HK-2 (cell line): ENCODE measurements at regions not wholly inside any gene's neighbourhood (a gene's known extent, or its start where the extent isn't known, plus 50 kb on each side); places are given as distances from the start of the nearest gene placed in this dataset.

Experiments
- DNase-seq: peaks from one replicate; pipeline ENCODE4 v3.0.0-alpha.2; 2018; ENCODE audit not compliant: unreplicated experiment

GRCh38 chr10:10891124-10892082 is 126.3 kb upstream of the CELF2 start:
- no peak for DNase-seq

GRCh38 chr10:10892290-10892875 is 125.3 kb upstream of the CELF2 start:
- DNase-seq = no peak

GRCh38 chr10:10897400-10897799 is 120.3 kb upstream of the CELF2 start:
- no peak for DNase-seq

DNA sequence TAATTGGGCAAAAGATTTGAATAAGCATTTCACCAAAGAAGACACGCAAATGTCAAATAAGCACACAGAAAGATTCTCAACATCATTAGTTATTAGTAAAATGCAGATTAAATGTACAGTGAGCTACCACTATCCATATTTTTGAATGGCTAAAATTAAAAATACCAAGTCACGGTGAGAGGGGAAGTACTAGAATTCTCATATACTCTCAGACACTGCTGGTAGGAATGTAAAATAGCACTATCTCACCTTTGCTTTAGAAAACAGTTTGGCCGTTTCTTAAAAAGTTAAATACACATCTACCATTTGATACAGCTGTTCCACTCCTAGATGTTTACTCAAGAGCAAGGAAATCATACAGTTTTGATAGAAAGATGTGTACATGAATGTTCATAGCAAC is 115.8 kb upstream of the CELF2 start:
- no peak for DNase-seq

DNA sequence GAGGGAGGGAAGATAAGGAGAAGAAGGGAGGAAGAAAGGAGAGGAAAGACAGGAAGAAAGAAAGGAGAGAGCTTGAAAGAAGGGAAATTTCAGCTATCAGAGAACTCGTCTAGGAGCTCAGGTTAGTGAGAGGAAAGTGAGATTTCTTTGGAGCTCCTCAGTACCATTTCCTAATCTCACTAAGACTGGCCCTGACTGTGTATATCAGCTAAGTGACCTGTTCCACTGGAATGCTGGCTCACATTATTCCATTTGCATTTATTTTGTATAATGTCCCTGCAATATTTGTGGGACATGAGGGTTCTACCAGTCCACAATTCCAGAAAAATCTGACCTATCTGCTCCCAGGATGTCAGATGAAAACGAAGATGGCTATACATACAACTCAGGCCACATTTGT is 114.7 kb upstream of the CELF2 start:
- DNase-seq = no peak

DNA sequence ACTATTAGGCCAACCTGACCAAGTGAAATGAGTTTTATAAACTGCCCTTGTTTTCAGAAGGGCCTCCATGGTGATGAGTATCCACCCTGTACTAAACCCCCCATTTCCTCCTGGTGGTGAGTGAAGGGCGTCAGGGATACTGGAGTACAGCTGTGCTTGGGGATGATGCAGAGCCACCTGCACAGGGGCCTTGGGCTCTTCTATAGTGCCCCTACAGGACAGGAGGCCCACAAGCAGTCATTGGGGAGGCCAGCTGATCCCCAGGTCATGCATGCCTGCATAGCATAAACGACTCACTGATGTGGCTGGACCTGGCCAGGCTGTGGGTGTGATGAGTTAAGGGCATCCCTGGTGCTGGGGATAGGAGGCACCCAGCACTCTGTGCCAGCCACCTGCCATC is 114.1 kb upstream of the CELF2 start:
- no peak for DNase-seq

DNA sequence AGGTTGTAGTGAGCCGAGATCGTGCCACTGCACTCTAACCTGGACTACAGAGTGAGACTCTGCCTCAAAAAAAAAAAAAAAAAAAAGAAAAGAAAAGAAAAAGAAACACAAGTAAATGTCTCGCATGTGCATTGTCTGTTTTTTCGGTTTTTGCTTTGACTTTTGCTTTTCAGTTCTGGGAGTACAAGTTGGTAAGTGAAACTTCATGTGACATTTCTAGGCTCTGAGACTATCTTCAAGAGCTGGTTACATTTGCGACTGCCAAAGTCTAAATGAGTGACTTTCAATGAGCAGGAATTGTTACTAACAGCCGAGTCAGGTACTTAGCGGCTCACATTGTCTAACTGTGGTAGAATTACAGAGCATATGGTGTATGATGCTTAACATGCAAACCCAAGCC is 107.0 kb upstream of the CELF2 start:
- DNase-seq = no peak

DNA sequence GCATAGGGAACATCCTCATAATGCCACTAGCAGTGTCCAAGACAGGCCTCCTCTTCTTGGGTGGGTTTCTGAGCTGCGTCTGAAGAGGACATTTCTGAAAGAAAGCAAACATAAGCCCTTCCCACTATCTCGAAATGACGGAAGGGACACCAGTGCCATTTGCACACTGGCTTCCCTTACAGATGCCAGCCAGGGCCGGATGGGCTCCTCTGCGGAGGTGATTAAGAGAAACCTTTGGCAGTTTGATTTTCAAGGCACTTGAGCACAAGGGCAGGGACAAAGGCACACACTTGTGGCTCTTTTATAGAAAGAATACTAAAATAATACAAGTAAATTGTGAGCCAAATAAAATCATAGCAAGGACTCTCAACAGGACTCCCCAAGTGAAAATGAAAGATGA is 106.6 kb upstream of the CELF2 start:
- peak; percentile 9 for DNase-seq

DNA sequence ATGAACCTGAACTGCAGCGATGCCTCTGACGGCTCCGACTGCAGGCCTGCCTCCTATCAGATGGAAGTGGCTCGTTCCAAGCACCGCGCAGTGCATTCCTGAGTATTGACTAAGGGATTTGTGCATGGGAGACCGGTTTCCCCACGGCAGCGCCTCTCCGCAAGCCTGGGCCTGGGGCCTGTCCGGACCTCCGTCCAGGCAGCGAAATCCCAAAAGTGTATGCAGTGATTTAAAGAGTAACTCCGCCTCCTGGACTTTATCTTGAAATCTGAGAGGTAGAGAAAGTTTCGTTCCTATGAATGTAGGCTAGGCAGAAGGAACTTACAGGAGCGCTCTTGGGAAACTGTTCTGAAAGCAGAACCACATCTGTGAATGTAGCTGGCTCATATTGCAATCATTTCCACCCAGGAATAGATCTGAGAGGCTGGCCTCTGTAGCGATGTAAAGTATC is 106.2 kb upstream of the CELF2 start:
- peak; percentile 73 for DNase-seq

GRCh38 chr10:10914144-10914543 is 103.5 kb upstream of the CELF2 start:
- DNase-seq = no peak

DNA sequence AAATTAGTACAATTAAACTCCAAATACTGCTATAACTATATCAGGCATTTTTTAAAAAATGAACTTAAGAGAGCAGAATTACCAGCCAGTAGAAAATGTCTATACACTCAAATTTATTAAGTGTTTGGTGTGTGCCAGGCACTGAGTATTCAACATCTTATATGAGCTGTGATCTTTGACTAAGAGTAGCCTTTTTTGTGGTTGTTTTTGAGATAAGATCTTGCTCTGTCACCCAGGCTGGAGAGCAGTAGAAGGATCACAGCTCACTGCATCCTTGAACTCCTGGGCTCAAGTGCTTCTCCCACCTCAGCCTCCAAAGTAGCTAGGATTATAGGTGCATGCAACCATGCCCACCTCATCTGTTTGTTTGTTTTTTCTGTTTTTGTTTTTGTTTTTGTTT is 102.5 kb upstream of the CELF2 start:
- DNase-seq = no peak

DNA sequence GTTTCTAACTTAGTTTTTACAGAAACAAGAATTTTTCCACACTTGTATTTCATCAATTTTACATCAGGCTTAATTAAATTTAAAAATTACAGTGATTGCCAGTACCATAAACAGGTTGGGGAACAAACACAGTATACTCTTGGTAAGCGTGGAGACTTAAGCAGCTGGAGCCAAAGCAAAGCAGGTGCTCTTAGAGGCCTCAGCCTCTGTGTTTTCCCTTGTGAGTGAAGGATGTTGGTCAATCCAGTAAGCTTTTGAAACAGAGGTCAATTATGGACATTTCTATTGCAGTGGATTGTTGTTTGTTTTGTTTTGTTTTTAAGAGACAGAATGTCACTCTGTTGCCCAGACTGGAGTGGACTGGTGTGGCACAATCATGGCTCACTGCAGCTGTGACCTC is 100.6 kb upstream of the CELF2 start:
- no peak for DNase-seq

DNA sequence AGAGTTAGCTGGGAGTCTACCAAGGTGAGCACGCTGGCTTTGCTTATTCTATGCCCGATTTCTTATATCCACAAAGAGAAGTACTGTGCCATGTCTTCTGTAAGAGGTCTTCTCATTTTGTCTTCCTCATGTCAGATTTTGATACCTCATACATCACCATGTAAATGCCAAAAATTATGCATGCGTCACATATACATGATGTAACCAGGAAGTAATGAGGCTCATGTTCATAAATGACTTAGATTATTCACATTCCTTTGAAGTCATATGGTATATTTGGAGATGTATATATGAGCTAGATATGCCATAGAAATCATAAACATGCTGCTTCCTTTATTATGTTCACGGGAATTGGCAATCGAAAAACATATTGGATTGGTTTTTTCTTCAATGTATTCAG is 97.7 kb upstream of the CELF2 start:
- no peak for DNase-seq

DNA sequence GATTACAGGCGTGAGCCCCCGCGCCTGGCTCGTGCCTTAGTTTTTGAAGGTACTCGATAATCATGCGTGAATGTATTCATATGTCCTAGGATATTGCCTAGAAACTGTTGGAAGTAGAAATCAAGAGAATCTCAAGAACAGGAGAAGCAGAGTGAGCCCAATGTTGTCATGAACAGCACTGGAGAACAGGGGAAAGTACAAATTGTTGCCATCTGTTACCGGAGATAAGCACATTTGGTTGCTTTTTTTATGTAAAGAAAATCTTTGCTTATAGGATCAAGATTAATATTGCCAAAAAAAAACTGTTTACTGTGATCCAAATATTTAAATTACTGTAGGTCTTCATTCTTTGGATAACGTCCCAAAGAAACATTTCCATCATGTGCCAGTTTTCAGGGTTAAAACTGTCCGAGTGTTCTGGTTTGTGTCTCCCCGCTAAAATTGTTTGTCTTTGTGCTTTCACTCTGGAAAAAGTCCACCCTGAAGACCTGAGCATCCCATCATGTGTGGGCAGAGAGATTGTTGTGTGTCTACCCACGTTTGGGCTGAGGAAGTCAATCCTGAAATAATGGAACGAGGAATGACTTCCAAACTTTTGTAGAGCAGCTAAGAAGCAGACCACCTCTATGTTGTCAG is 95.7 kb upstream of the CELF2 start:
- DNase-seq = no peak

DNA sequence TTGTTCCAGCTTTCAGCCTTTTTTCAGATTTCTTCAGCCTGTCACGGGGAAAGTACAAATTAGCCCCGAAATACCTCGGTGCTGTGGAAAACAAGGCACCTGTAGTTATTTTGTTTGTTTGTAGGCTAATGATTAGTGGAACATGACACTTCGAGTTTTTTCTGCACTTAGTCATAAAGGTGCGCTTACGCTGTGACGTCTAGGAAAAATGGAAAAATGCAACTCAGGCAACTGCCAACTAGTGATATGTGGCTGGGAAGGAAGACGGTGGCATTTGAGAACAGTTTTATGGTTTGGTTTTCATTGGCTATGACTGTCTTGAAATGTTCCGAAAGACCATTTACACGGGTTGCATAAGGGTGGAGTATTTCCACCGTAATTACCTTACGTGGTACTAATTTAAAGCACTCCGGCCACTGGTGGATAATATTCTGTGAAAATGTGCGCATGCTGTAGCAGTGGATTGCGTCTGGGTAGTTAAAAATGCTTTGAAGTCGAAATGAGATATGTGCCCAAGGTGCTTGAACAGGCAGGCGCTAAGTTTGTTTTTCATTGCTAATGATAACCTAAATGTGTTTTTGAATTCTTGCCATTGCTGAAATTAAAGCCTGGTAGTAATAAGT is 94.5 kb upstream of the CELF2 start:
- DNase-seq = no peak

DNA sequence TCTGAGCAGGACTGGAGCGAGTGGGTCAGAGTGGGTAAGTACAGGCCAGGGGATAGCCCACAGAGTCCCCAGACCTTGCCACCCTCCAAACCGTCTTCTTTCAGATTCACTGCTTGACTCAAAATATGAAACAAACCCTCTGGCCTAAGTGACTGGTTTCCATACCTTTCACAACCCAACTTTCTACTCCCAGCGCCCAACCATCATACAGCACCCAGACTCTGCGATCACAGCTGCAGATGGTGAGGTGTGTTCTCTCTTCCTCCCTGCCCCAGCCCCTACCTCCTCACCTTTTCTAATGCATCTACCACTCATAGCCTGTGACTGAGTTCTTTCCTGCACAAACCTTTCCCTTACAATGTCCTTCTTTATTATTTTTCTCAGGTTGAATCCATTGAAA is 92.0 kb upstream of the CELF2 start:
- DNase-seq = no peak

- no peak for DNase-seq
Measured at GRCh38 chr10:10927608-10928007, 90.1 kb upstream of the CELF2 start.

DNA sequence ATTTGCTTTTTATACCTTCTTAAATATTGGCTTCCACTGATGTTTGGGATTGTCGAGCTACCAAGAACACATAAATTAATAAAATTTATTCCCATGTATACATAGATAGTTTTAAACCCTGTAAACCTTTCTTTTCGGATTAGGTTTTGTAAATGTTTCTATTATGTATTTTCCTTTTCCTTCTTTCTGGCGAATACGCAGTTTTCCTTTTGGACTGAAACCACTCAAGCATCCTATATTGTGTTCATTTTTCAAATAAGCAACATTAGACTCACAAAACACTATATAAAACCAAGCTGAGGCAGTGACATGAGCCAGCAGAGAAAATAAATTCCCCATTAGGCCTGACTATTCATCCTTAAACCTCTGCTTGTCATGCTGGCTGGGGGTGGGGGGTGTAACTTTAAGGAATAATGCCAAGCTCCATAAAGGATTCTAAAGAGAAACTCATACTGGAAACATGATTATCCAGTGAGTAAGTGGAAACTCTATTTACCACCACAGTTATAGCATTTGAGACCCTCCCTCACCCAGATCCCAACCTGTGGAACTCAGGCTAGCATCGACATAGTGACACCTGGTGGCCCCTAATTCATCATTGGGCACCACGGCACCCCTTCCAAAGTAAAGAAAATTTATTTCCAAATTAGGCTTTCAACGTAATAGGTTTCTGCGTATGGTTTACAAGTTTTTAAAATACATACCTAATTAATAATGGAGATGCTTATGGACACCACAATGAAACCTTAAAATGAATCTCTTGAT is 86.5 kb upstream of the CELF2 start:
- DNase-seq = no peak

DNA sequence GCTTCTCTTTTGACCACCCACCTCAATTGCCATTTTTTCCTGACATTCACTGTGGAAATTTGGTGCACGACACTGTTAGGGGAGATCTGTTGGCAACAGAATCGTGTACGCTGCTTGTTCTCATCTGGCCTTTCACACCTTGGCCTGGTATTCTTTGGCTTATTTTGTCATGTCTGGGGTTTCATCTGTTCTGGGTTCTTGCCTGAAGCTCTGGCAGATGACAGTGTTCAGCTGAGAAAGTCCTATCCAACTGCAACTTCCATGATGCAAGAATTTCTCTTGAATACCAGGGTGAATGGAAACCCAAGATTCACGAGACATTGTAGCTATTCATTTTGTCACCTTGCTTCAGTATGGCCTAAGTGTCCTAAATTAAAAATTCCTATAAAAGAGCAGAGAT is 82.6 kb upstream of the CELF2 start:
- no peak for DNase-seq

DNA sequence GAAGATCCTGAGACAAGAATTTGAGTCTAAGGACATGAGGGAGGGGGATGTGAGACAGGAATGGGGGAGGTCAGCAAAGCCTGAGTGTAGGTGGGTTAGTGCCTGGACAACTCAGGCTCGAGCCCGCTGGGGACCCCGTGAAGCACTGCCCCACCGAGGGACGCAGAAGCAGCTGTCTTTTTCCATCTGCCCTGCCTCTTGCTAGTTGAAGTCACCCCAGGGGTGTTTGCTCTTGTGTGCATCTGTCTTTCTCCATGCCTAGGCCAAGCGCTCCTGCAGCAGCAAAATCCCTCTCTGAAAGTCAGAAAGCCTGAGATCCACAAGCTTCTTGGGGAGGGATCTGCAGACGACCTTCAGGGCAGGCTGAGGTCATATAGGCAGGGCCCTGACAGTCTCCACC is 79.0 kb upstream of the CELF2 start:
- no peak for DNase-seq

DNA sequence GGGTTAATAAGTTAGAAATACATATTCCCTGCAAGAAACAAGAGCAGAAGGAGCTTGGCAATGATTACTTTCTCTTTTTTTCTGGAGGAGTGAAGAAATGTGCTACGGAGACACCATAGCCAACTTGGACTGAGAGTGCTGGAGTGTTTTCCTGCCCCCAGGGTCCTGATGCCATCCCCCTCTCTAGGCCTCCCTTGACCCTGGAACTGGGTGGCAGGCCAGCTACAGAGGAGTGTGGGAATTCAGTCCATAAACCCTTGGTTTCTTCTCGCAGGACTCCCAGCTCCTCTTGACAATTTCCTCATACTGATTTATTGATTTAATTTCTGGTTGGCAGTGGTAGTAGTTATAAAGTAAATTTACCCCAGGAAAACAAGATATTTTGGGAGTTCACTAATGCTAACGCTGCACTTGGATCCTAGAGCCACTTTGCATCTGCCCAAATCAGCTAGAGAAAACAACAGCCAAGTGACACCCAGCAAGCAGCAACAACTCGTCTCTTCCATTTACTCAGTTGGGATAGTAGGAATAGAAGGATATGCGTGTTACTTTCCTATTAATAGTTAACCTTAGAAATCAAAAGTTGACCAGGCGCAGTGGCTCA is 76.4 kb upstream of the CELF2 start:
- no peak for DNase-seq
